ENCODE measurements at regions not wholly inside any gene's neighbourhood (a gene's known extent, or its start where the extent isn't known, plus 50 kb on each side); places are given as distances from the start of the nearest gene placed in this dataset.

DNA sequence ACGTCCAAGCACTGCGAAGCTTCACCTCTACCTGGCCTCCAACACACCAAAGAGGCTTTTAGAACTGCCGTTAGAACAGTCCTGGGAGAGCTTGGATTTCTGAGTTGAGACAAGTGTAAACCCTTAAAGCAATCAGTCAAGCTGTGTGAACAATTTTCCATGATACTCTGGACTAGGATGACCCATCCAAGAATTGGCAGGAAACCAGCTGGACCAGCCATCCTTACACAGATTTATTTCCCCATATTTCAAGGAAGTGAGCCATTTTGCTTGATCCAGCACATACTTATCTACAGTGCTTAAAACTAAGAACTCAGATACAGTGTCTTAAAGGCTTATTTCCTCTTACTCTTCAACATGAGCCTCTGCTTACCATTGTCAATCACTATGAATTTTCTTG lies 340.7 kb upstream of the HS3ST1 start:
- H3K36me3 ChIP-seq = no peaks in the 10 kb centered on the region
- H3K27me3 ChIP-seq = no peaks in the 10 kb centered on the region
- ATAC-seq (peak in 1 of 4 donors; percentile 41), FAIRE-seq (no peak), DNase-seq (no peak)
- 81 to 93% methylated on average over 3 of the region's 3 CpGs for WGBS, 2 donors
- H3K4me3 ChIP-seq = no peak overlapping the region
- H3K27ac ChIP-seq = no peak overlapping the region
- TF ChIP-seq, protein P1, sequence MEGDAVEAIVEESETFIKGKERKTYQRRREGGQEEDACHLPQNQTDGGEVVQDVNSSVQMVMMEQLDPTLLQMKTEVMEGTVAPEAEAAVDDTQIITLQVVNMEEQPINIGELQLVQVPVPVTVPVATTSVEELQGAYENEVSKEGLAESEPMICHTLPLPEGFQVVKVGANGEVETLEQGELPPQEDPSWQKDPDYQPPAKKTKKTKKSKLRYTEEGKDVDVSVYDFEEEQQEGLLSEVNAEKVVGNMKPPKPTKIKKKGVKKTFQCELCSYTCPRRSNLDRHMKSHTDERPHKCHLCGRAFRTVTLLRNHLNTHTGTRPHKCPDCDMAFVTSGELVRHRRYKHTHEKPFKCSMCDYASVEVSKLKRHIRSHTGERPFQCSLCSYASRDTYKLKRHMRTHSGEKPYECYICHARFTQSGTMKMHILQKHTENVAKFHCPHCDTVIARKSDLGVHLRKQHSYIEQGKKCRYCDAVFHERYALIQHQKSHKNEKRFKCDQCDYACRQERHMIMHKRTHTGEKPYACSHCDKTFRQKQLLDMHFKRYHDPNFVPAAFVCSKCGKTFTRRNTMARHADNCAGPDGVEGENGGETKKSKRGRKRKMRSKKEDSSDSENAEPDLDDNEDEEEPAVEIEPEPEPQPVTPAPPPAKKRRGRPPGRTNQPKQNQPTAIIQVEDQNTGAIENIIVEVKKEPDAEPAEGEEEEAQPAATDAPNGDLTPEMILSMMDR (IDR thresholded peaks at IDR 0.05) = no peak
- intact Hi-C loops (cut with DNase I) = loop anchor here in 1 of 3 donors (10.0 kb wide), 1 partner anchor 865 kb away; no protein-coding TSS in a partner anchor
- no peaks in the 10 kb centered on the region for H3K9me3 ChIP-seq
- no peaks in the 10 kb centered on the region for H3K4me1 ChIP-seq

DNA sequence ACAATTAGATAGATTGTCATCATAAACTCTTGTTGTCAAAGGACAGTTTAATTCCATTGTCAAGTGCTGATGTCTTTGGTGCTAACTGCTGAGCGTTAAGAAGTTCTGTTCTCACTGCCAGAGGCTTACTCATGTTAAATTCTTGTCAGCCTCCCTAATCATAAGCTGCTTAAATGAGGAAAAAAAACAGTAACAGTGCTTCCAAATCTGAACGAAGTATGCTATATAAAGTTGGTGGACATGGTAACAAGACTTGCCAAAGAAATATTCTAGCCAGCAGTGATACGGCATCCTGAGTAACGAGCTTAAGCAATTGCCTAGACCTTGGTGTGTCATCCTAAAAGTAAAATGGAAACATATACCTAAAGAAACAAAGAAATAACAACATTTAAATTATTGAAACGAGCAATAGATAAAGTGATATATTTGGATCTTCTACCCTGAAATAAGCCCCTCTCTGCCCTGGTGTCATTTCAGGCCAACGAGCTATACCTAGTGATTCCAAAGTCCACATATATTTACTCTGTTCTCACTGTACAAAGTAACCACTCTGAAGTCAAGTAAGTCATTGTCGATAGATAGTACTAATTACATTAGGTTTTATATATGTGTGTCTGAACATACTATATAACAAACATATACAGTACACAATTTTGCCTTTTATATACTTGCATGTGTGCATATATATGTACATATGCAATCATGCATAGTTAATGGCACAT lies 339.7 kb upstream of the HS3ST1 start:
- Histone ChIP-seq H3K36me3 (no peaks in the 10 kb centered on the region), H3K4me1 (no peaks in the 10 kb centered on the region), H3K9me3 (no peaks in the 10 kb centered on the region), H3K27me3 (no peaks in the 10 kb centered on the region), H3K4me3 (no peak overlapping the region), H3K27ac (no peak overlapping the region)
- WGBS, 2 donors = 41 to 46% methylated on average over 7 of the region's 7 CpGs
- TF ChIP-seq, protein P1 (IDR thresholded peaks at IDR 0.05) = no peak
- ATAC-seq = no peak
- intact Hi-C loops (cut with DNase I) = loop anchor here in 1 of 3 donors (10.0 kb wide), 1 partner anchor 866 kb away; no protein-coding TSS in a partner anchor
- FAIRE-seq = no peak
- no peak for DNase-seq

GRCh38 chr4:11765849-11766453 lies 337.3 kb upstream of the HS3ST1 start:
- Histone ChIP-seq H3K27ac (no peak overlapping the region), H3K36me3 (no peaks in the 10 kb centered on the region), H3K4me1 (no peaks in the 10 kb centered on the region), H3K27me3 (no peaks in the 10 kb centered on the region), H3K9me3 (no peaks in the 10 kb centered on the region), H3K4me3 (no peak overlapping the region)
- FAIRE-seq = peak; percentile 53
- peak in 1 of 6 donors; percentile 22 for DNase-seq
- ATAC-seq = peak in 2 of 4 donors; percentile 49 to 64
- intact Hi-C loops (cut with DNase I) = loop anchor here in 1 of 3 donors (10.0 kb wide), 1 partner anchor 869 kb away; no protein-coding TSS in a partner anchor
- 21 to 34% methylated on average over 4 of the region's 4 CpGs for WGBS, 2 donors
- TF ChIP-seq, protein P1 (IDR thresholded peaks at IDR 0.05) = peak; percentile 25 to 69 (median 48)

DNA sequence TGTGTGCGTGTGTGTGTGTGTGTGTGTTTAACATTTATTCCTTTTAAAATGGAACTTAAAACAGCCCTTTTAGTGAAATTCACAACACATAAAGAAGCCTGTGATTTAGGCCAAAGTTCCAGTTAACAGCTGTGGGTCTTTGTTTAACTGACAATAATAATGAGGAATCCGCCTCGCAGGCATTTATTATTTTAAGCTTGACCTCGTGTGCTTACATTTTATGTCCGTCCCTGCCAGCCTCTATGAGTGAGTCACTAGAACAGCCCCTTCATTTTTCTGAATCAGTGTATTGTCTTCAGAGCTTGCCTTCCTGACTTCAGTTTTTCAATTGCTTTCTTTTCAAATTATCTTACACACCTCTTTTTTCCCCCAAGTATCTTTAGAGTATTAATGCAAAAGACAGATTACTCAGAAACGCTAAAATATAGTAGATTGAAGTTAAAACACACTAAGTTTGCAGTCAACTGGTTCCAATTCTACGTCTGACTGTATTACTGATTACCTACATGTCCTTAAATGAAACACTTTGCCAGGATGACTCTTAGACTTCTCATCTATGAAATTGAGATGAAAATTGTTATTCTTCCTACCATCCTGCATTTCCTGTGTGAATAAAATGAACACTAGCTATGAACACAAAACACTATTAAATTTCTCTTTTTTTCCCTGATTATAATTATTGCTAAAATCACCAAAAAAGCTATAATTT lies 319.6 kb upstream of the HS3ST1 start:
- TF ChIP-seq, protein P1 (IDR thresholded peaks at IDR 0.05) = no peak
- peak in 1 of 4 donors; percentile 47 for ATAC-seq
- WGBS, 2 donors = 21 to 46% methylated on average over 7 of the region's 7 CpGs

More for the DNA sequence above, 319.6 kb upstream of the HS3ST1 start:
- H3K27ac ChIP-seq = no peak overlapping the region
- H3K4me1 ChIP-seq = no peaks in the 10 kb centered on the region
- H3K36me3 ChIP-seq = no peaks in the 10 kb centered on the region
- DNase-seq = no peak
- no peak overlapping the region for H3K4me3 ChIP-seq
- H3K9me3 ChIP-seq = no peaks in the 10 kb centered on the region
- intact Hi-C loops (cut with DNase I) = no loop called here
- H3K27me3 ChIP-seq = no peaks in the 10 kb centered on the region
- FAIRE-seq = no peak

Data from pancreas (tissue), 10 donors.